ENCODE measurements at regions not wholly inside any gene's neighbourhood (a gene's known extent, or its start where the extent isn't known, plus 50 kb on each side); places are given as distances from the start of the nearest gene placed in this dataset.

- no TSS peak for BruUV-seq (replicated peaks)
- DNase-seq (ENCODE audit: extremely low read depth in 1 of 4, low spot score in 3 of 4) (no peak), ATAC-seq (no peak), FAIRE-seq (no peak)
- H3K79me2 ChIP-seq (ENCODE audit: control insufficient read depth, insufficient read depth, low read length), result no peaks in the 10 kb centered on the region
- peaks cover 0 to 4% of the 10 kb centered on the region in 2 experiments; a peak in 1 of 5 replicates for H3K27me3 ChIP-seq (ENCODE audit: control insufficient read depth in 2 of 2, insufficient read depth in 2 of 2, low read length in 2 of 2)
- H2AFZ ChIP-seq (ENCODE audit: low read depth, low read length), result no peak overlapping the region
- H3K4me1 ChIP-seq (replicated peaks in 1 of 2; ENCODE audit: control insufficient read depth in 2 of 2, insufficient read depth in 2 of 2, low read length in 2 of 2), result no peaks in the 10 kb centered on the region; a peak in 2 of 5 replicates
- no peak overlapping the region for H3K4me3 ChIP-seq
- in situ Hi-C loops (cut with MboI) (no loop called here), intact Hi-C loops (cut with micrococcal nuclease) (loop anchor here (10.0 kb wide), 1 partner anchor 64 kb away; the partner anchor contains the start of gene FOXA2)
- H4K20me1 ChIP-seq (replicated peaks; ENCODE audit: control insufficient read depth, insufficient read depth, low read length), result no peaks in the 10 kb centered on the region
- no peaks in the 10 kb centered on the region for H3K9me1 ChIP-seq (ENCODE audit: control insufficient read depth, insufficient read depth, low read length)
- H3K27ac ChIP-seq (ENCODE audit: extremely low read depth, low read depth, low read length), result no peak overlapping the region
- ChIA-PET POLR2A (interaction anchor here (1.1 kb wide), 1 partner anchor 18 kb away, joined by 3 read pairs; no protein-coding TSS in a partner anchor), CTCF (ENCODE audit: low intra/inter-chr PET ratio) (no interaction called here)
- TF ChIP-seq ZNF583 (CRISPR knock-in tag; IDR thresholded peaks at IDR 0.05), result no peak
- TF ChIP-seq PRPF4 (IDR thresholded peaks at IDR 0.05; ENCODE audit: insufficient read depth, low read depth, low read length, poor library complexity, severe bottlenecking), result no peak
- no peak for TF ChIP-seq NBN (IDR thresholded peaks at IDR 0.05; ENCODE audit: low read depth)
- TF ChIP-seq JUND (IDR thresholded peaks at IDR 0.05; ENCODE audit: borderline replicate concordance, low read depth, low read length), result no peak
- no peak for TF ChIP-seq JUND (tag; IDR thresholded peaks at IDR 0.05; ENCODE audit: borderline replicate concordance, low read depth, low read length)
- no peak for TF ChIP-seq ELF2 (CRISPR knock-in tag; IDR thresholded peaks at IDR 0.05)
- TF ChIP-seq MNT (conservative IDR thresholded peaks at IDR 0.05), result no peak
- no peak for TF ChIP-seq RFX5 (IDR thresholded peaks at IDR 0.05; ENCODE audit: low read depth, low read length)
- TF ChIP-seq, protein P1, sequence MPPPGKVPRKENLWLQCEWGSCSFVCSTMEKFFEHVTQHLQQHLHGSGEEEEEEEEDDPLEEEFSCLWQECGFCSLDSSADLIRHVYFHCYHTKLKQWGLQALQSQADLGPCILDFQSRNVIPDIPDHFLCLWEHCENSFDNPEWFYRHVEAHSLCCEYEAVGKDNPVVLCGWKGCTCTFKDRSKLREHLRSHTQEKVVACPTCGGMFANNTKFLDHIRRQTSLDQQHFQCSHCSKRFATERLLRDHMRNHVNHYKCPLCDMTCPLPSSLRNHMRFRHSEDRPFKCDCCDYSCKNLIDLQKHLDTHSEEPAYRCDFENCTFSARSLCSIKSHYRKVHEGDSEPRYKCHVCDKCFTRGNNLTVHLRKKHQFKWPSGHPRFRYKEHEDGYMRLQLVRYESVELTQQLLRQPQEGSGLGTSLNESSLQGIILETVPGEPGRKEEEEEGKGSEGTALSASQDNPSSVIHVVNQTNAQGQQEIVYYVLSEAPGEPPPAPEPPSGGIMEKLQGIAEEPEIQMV (tag; conservative IDR thresholded peaks at IDR 0.05; ENCODE audit: low read depth), result no peak
- TF ChIP-seq NELFE (IDR thresholded peaks at IDR 0.05; ENCODE audit: insufficient read depth, insufficient read length), result no peak
- TF ChIP-seq SMARCC2 (IDR thresholded peaks at IDR 0.05; ENCODE audit: low read depth), result no peak
- TF ChIP-seq POLR2AphosphoS2 (IDR thresholded peaks at IDR 0.05; ENCODE audit: low read length), result no peak
- TF ChIP-seq ARHGAP35 (IDR thresholded peaks at IDR 0.05; ENCODE audit: partially characterized antibody), result no peak
- no peak for TF ChIP-seq COPS2 (conservative IDR thresholded peaks at IDR 0.05)
- H3K9me3 ChIP-seq (replicated peaks; ENCODE audit: control insufficient read depth, insufficient read depth, low read depth, low read length), result no peaks in the 10 kb centered on the region
- no peaks in the 10 kb centered on the region for H3K36me3 ChIP-seq (ENCODE audit: control insufficient read depth, insufficient read depth, low read length)
- WGBS (ENCODE audit: insufficient coverage, low coverage, missing lambda C conversion rate), result 36% methylated on average over 8 of the region's 8 CpGs
- no peak overlapping the region for H3K4me2 ChIP-seq (ENCODE audit: insufficient read depth, low read length)
- no peak overlapping the region for H3K9ac ChIP-seq (ENCODE audit: insufficient read depth in 1 of 2, low read depth in 2 of 2, low read length in 2 of 2)
Measured at GRCh38 chr20:22520381-22520780, 64.0 kb downstream of the FOXA2 start.

All from K562 (cell line).